GM10266 (cell line): ENCODE measurements at regions not wholly inside any gene's neighbourhood (a gene's known extent, or its start where the extent isn't known, plus 50 kb on each side); places are given as distances from the start of the nearest gene placed in this dataset.

ENCODE experiments used
- DNase-seq: peaks from one replicate; pipeline ENCODE4 v3.0.0; 2012; ENCODE audit errors: extremely low spot score
- CTCF ChIP-seq: IDR thresholded peaks from 2 replicates; pipeline ENCODE4 v1.5.1; 2012; ENCODE audit warnings: mild to moderate bottlenecking, low read depth; ENCODE audit not compliant: control insufficient read depth, insufficient read depth; ENCODE audit errors: missing control alignments

GRCh38 chr17:77822302-77823030 is 136.0 kb upstream of the TNRC6C start:
- TF ChIP-seq CTCF: no peak

GRCh38 chr17:77824102-77824779 is 134.3 kb upstream of the TNRC6C start:
- no peak for TF ChIP-seq CTCF
- DNase-seq: no peak

More at GRCh38 chr17:77822302-77823030, 136.0 kb upstream of the TNRC6C start:
- no peak for DNase-seq

DNA sequence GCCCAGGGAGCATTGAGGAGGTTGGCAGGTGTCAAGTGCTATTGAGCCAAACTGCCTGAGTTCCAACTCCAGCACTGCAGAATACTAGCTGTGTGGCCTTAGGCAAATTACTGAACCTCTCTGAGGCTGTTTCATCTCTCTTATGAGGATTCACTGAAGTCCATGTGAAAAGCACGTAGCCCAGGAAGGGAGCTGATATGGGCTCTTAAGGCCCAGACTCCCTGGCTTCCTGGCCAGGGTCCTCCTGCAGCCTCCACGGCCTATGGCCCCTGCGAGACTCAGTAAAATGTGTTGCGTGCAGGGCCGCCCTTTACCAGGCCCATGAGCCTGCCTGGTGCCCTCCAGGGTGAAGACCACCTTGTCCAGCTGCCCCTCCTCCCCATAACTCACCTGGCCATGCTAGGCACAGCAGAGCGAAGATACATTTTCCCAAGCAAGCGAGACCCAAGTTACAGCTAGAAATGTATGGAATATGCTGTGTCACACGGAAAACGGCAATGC is 133.7 kb upstream of the TNRC6C start:
- no peak for DNase-seq
- no peak for TF ChIP-seq CTCF

DNA sequence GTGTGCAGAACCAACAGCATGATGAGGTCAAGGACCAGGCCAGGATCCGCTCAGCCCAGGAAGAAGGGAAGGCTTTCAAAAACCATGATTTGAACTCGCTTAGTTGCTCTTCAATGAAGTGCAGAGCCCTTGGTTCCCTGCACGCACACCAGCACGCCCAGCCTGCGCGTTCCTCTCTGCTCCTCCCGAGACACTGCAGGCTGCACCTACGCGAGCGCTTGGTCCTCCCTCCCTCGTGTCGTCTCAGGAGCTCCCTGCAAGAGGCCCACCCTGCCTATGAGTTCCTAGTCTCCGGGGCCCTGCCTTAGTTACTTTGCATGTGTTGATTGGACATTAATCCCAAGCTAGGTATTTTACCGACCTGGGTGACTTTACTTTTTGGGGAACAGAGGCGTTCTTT is 132.9 kb upstream of the TNRC6C start:
- no peak for DNase-seq
- TF ChIP-seq CTCF: no peak

DNA sequence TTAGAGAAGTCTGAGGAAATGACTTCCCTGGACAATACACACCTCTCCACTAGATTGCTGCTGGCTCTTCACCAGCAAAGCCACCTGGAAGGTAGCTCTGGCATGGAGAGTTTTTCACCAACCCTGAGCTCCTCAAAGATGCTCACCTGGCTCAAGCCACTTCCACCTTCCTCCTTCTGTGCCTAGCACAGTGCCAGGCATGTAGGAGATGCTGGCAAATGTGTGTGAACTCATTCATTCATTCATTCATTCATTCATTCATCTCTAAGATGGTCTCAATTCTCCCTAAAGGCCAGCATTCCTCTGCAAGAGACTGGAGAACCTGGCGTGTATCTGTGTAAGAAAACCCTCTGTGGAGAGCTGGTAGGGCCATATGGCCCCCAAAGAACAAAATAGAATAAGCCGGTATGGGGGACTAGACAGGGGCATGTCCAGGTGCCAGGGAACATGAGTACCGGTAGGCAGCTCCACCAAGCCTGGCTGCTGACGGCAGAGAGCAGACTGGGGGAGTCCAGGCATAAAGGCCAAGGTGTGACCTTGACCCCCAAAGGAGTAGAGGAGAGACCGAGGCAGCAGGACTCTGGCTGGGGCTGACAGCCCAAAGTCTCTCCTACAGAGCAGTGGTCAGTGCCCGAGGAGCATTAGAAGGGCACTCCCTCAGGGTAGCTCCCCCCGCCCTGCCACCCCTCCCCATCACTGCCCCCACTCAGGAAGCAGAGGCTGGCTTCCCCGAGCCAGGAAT is 132.2 kb upstream of the TNRC6C start:
- DNase-seq: no peak
- no peak for TF ChIP-seq CTCF

- no peak for TF ChIP-seq CTCF
Measured at GRCh38 chr17:77827039-77827438, 131.5 kb upstream of the TNRC6C start.

More at GRCh38 chr17:77827039-77827438, 131.5 kb upstream of the TNRC6C start:
- no peak for DNase-seq
